ENCODE measurements at regions not wholly inside any gene's neighbourhood (a gene's known extent, or its start where the extent isn't known, plus 50 kb on each side); places are given as distances from the start of the nearest gene placed in this dataset.

DNA sequence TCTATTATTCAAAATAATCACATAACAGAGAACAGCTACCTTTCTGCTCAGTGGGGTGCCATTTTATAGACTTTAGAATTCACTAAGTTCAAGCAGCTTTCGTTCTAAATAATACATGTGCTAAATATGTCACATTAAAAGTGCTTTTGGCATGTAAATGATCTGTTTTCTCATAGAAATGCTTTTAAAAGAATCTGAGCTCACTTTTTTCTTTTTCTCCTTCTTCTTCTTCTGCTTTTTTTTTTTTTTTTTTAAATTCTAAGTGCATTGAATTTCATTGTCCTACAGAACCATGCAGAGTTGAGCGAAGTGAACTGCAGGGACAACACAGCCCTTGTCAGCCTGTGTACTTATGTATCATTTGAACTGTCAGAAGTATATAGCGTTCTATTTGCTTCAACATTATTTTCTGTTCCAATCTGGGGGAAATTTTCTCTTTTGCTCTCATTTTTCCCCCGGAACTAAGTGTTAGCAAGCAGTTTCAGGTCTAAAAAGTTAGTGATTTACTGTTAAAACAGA, 193.8 kb upstream of the TMCO5A start:
- 57 to 66% (median 62%) methylated on average over 4 of the region's 4 CpGs for WGBS, 4 donors
- intact Hi-C loops (cut with DNase I): no loop called here

GRCh38 chr15:37743826-37744225, 190.6 kb upstream of the TMCO5A start:
- H3K4me3 ChIP-seq: no peak overlapping the region
- peaks cover 8% of the 10 kb centered on the region for H3K27me3 ChIP-seq
- H3K36me3 ChIP-seq (replicated peaks in 1 of 2): no peaks in the 10 kb centered on the region
- H3K9me3 ChIP-seq (replicated peaks in 1 of 3): no peaks in the 10 kb centered on the region
- no peak overlapping the region for H3K27ac ChIP-seq
- no peaks in the 10 kb centered on the region for H3K4me1 ChIP-seq (replicated peaks in 1 of 2)
- intact Hi-C loops (cut with DNase I): no loop called here
- DNase-seq: no peak
- TF ChIP-seq CTCF (IDR thresholded peaks at IDR 0.05) (no peak), POLR2A (IDR thresholded peaks at IDR 0.05) (no peak)
- WGBS, 4 donors: 71 to 77% (median 75%) methylated on average over 3 of the region's 3 CpGs

More for the DNA sequence above, 193.8 kb upstream of the TMCO5A start:
- no peaks in the 10 kb centered on the region for H3K4me1 ChIP-seq (replicated peaks in 1 of 2)
- H3K27ac ChIP-seq: no peak overlapping the region
- no peaks in the 10 kb centered on the region for H3K36me3 ChIP-seq (replicated peaks in 1 of 2)
- H3K27me3 ChIP-seq: peaks cover 8% of the 10 kb centered on the region
- no peak overlapping the region for H3K4me3 ChIP-seq
- H3K9me3 ChIP-seq (replicated peaks in 1 of 3): no peaks in the 10 kb centered on the region
- DNase-seq: no peak
- TF ChIP-seq POLR2A (IDR thresholded peaks at IDR 0.05): no peak
- no peak for TF ChIP-seq CTCF (IDR thresholded peaks at IDR 0.05)

- TF ChIP-seq POLR2A (IDR thresholded peaks at IDR 0.05) (no peak), CTCF (IDR thresholded peaks at IDR 0.05) (no peak)
- WGBS, 4 donors: 75 to 100% (median 97%) methylated on average over 1 of the region's 1 CpG
- intact Hi-C loops (cut with DNase I): no loop called here
- H3K27ac ChIP-seq: no peak overlapping the region
- no peaks in the 10 kb centered on the region for H3K9me3 ChIP-seq (replicated peaks in 1 of 3)
- H3K4me1 ChIP-seq (replicated peaks in 1 of 2): no peaks in the 10 kb centered on the region
- H3K27me3 ChIP-seq: peaks cover 8% of the 10 kb centered on the region
- H3K4me3 ChIP-seq: no peak overlapping the region
- no peaks in the 10 kb centered on the region for H3K36me3 ChIP-seq (replicated peaks in 1 of 2)
- DNase-seq: no peak
Measured at GRCh38 chr15:37744521-37744920, 189.9 kb upstream of the TMCO5A start.

DNA sequence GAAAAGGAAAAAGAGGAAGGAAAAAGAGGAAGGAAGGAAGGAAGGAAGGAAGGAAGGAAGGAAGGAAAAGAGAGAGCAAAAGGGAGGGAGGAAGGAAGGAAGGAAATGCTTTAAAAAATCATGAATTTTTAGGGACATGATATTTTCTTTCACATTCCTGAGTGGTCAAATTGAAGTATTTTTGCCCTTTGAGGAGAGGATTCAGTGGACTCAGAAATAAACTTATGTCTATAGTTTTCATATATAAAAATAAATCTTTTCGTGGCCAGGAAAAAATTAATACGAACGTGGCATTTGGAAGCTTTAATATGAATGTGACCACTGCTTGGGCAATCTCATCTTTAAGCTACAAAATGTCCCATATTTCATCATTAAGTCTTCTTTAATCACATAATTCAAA, 183.0 kb upstream of the TMCO5A start:
- H3K36me3 ChIP-seq (replicated peaks in 1 of 2): no peaks in the 10 kb centered on the region
- no peak overlapping the region for H3K4me3 ChIP-seq
- H3K4me1 ChIP-seq (replicated peaks in 1 of 2): no peaks in the 10 kb centered on the region
- 89 to 93% (median 89%) methylated on average over 3 of the region's 3 CpGs for WGBS, 4 donors
- intact Hi-C loops (cut with DNase I): no loop called here
- no peaks in the 10 kb centered on the region for H3K9me3 ChIP-seq (replicated peaks in 1 of 3)
- H3K27ac ChIP-seq: no peak overlapping the region
- H3K27me3 ChIP-seq: no peaks in the 10 kb centered on the region
- no peak for DNase-seq
- TF ChIP-seq CTCF (IDR thresholded peaks at IDR 0.05): no peak
- no peak for TF ChIP-seq POLR2A (IDR thresholded peaks at IDR 0.05)
